Thoracic aorta (tissue), 2 donors: ENCODE measurements at regions not wholly inside any gene's neighbourhood (a gene's known extent, or its start where the extent isn't known, plus 50 kb on each side); places are given as distances from the start of the nearest gene placed in this dataset.

ENCODE experiments used
- ATAC-seq: fragments of 150-250 bp; one replicate; pipeline ENCODE4 v1.8.0; 2017; ENCODE audit warnings: low read depth; ENCODE audit not compliant: insufficient number of reproducible peaks, low FRiP score
- DNase-seq: peaks from one replicate; pipeline ENCODE4 v3.0.0-alpha.2; 2020; ENCODE audit warnings: low spot score
- H3K27ac ChIP-seq, 2 donors: fragments of 200-600 bp; sonication (generic); 1 replicate in 1 of 2; 2 replicates in 1 of 2; pipeline ENCODE4 v1.5.1; 2016; ENCODE audit warnings: mild to moderate bottlenecking in 2 of 2, moderate library complexity in 2 of 2
- H3K27me3 ChIP-seq: fragments of 200-600 bp; sonication (generic); replicated peaks from 2 replicates; pipeline ENCODE4 v1.6.0; 2016; ENCODE audit warnings: mild to moderate bottlenecking; ENCODE audit not compliant: insufficient read depth
- H3K36me3 ChIP-seq: fragments of 200-600 bp; sonication (generic); one replicate; pipeline ENCODE4 v1.5.1; 2016
- H3K4me1 ChIP-seq, 2 donors: fragments of 200-600 bp; sonication (generic); 1 replicate in 1 of 2; 2 replicates in 1 of 2; pipeline versions ENCODE4 v1.5.1 to v1.6.0; 2016; ENCODE audit warnings: low read depth in 2 of 2, mild to moderate bottlenecking in 1 of 2; ENCODE audit not compliant: control insufficient read depth in 1 of 2
- H3K4me3 ChIP-seq: fragments of 200-600 bp; sonication (generic); 2 replicates; pipeline ENCODE4 v1.5.1; 2016; ENCODE audit warnings: mild to moderate bottlenecking
- H3K9me3 ChIP-seq: fragments of 200-600 bp; sonication (generic); 2 replicates; pipeline ENCODE4 v1.5.1; 2016
- TF ChIP-seq, protein P1 (sequence below): fragments of 200-600 bp; sonication (generic); IDR thresholded peaks from one replicate; pipeline ENCODE4 v1.5.1; 2019; ENCODE audit warnings: antibody characterized with exemption

DNA sequence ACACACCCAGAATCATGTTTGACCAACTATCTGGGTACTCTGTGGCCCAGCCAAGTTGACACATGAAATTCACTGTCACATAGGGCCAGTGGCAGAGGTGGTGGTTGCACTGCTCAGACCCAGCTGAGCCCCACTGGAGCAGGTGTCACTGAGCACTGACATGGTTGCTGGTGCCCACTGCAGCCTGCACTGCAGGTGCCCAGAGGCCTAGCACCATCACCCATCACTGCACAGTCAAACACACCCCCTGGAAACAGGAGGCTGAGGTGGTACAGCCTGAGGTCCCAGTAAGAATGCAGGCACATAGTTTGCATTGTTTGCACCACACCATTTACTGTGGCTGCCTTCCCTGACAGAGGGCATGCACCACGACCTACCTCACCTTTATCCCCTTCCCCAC is 278.7 kb upstream of the MGAT5 start:
- ATAC-seq (no peak), DNase-seq (no peak)
- H3K27ac ChIP-seq = no peak overlapping the region
- H3K4me3 ChIP-seq = no peak overlapping the region
- H3K36me3 ChIP-seq = no peaks in the 10 kb centered on the region
- H3K9me3 ChIP-seq = no peaks in the 10 kb centered on the region
- peaks cover 12 to 30% of the 10 kb centered on the region in 2 donors for H3K4me1 ChIP-seq
- TF ChIP-seq, protein P1, sequence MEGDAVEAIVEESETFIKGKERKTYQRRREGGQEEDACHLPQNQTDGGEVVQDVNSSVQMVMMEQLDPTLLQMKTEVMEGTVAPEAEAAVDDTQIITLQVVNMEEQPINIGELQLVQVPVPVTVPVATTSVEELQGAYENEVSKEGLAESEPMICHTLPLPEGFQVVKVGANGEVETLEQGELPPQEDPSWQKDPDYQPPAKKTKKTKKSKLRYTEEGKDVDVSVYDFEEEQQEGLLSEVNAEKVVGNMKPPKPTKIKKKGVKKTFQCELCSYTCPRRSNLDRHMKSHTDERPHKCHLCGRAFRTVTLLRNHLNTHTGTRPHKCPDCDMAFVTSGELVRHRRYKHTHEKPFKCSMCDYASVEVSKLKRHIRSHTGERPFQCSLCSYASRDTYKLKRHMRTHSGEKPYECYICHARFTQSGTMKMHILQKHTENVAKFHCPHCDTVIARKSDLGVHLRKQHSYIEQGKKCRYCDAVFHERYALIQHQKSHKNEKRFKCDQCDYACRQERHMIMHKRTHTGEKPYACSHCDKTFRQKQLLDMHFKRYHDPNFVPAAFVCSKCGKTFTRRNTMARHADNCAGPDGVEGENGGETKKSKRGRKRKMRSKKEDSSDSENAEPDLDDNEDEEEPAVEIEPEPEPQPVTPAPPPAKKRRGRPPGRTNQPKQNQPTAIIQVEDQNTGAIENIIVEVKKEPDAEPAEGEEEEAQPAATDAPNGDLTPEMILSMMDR = no peak
- H3K27me3 ChIP-seq = no peaks in the 10 kb centered on the region

DNA sequence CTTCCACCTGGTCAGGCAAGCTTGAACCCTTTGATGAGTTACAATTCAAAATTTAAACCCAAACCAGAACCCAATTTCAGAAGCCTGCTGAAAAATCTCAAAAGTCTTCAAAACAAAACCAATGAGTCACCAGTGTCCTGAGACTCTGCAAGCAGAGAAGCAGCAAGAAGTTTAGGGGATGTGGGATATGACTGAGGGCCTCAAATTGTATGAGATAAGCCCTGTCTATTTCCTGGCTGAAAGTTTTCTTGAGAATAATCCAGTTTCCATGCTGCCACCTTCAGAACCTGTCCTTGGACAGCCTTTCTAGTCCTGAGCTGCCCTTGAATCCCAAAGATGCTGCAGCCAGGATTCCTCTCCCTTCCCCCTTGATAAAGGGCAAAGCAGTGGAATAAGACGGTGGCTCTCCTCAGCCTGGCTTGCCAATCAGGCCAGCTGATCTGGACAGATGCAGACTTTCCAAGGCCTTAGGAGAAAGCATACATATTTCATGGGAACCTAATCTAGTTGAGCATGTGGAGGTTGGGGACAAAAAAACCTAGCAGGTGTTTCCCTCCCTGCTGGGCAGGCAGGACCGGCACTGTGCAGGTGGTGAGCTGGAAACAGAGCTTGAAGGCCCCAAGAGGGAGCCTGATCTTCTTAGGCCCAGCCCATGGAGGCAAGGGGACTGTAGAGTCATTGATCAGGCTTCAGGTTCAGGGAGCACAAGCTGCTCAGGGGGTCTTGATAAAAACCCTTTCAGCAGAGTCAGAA is 278.0 kb upstream of the MGAT5 start:
- TF ChIP-seq, protein P1 = no peak
- H3K9me3 ChIP-seq = no peaks in the 10 kb centered on the region
- peaks cover 12 to 30% of the 10 kb centered on the region in 2 donors for H3K4me1 ChIP-seq
- ATAC-seq (no peak), DNase-seq (no peak)
- H3K36me3 ChIP-seq = no peaks in the 10 kb centered on the region
- no peak overlapping the region for H3K27ac ChIP-seq
- no peak overlapping the region for H3K4me3 ChIP-seq
- H3K27me3 ChIP-seq = no peaks in the 10 kb centered on the region

DNA sequence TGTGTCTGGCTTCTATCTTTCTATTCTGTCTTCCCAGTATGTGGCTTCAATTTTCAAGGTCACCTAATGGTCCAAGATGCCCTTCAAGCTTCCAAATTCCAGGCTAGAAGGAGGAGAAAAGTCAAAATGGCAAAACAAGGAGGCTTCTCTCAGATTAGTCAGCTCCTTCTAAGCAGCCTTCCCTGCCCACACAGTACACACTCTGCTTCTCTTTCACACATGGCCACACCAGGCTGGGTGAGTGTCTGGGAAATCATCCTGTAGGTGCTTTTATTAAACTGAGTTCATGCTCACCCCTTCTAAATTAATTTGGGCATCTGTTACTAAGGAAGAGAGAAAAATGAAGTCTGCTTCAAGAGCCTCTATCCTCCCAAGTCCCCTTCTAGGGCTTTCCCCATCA is 277.2 kb upstream of the MGAT5 start:
- TF ChIP-seq, protein P1 = no peak

DNA sequence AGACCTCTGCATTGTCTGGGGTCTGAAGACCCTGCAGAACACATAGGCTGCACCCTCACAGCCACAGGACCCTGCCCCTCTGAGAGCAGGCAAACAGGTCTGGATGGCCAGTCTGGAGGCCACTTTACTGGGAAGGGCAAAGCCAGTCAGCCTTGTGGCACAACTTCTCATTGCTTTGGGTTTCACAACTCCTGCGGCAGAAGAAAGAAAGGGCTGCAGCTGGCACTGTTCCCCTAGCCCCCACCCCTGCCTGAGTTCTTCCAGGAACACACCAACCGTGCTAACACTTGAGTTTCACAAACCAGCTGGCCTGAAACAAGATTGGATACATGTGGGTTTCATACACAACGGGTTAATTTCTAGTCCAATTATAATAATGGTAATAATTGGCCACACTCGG is 276.5 kb upstream of the MGAT5 start:
- H3K4me3 ChIP-seq = no peak overlapping the region
- no peaks in the 10 kb centered on the region for H3K27me3 ChIP-seq
- H3K4me1 ChIP-seq = peaks cover 10 to 25% of the 10 kb centered on the region in 2 donors
- ATAC-seq (no peak), DNase-seq (no peak)
- no peaks in the 10 kb centered on the region for H3K36me3 ChIP-seq
- H3K27ac ChIP-seq = no peak overlapping the region
- no peaks in the 10 kb centered on the region for H3K9me3 ChIP-seq
- TF ChIP-seq, protein P1 = no peak

More for the DNA sequence above, 277.2 kb upstream of the MGAT5 start:
- no peaks in the 10 kb centered on the region for H3K27me3 ChIP-seq
- H3K36me3 ChIP-seq = no peaks in the 10 kb centered on the region
- no peaks in the 10 kb centered on the region for H3K9me3 ChIP-seq
- DNase-seq = no peak
- no peak overlapping the region for H3K27ac ChIP-seq
- peaks cover 12 to 30% of the 10 kb centered on the region in 2 donors for H3K4me1 ChIP-seq
- no peak for ATAC-seq
- H3K4me3 ChIP-seq = no peak overlapping the region

DNA sequence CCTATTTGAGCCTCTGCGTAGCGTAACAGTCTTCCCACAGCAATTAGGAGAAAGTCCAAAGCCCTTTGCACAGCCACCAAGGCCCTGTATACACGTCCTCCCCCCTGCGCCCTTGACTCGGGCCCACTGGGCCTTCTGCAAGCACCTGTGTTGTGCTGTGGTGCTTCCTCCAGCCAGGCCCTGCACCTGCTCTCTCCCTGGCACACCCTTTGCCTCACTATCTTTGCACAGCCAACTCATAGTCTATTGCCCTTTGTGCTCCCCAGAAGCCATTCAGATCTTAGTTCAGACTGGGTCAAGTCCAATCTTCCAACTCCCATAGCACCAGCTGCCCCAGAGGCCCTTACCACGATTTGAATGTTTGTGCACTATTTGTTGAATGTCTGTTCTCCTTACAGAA is 271.6 kb upstream of the MGAT5 start:
- no peaks in the 10 kb centered on the region for H3K9me3 ChIP-seq
- ATAC-seq = no peak
- H3K36me3 ChIP-seq = no peaks in the 10 kb centered on the region
- no peak overlapping the region for H3K27ac ChIP-seq
- TF ChIP-seq, protein P1 = no peak
- no peaks in the 10 kb centered on the region for H3K27me3 ChIP-seq
- peaks cover 10 to 18% of the 10 kb centered on the region in 2 donors for H3K4me1 ChIP-seq
- no peak for DNase-seq
- no peak overlapping the region for H3K4me3 ChIP-seq
